CD14-positive monocyte (primary cell): ENCODE measurements at regions not wholly inside any gene's neighbourhood (a gene's known extent, or its start where the extent isn't known, plus 50 kb on each side); places are given as distances from the start of the nearest gene placed in this dataset.

ENCODE experiments used
- DNase-seq, 3 donors: peaks; one replicate each; pipeline ENCODE4 v3.0.0-alpha.2; 2011 to 2022
- H2AFZ ChIP-seq: 2 replicates; pipeline ENCODE4 v1.6.0; 2012; ENCODE audit warnings: mild to moderate bottlenecking, low read depth, low read length, inconsistent platforms; ENCODE audit not compliant: insufficient read depth, poor library complexity, severe bottlenecking
- H3K27ac ChIP-seq, 2 donors: 1 replicate in 1 of 2; 2 replicates in 1 of 2; pipeline ENCODE4 v1.5.1; 2012 to 2013; ENCODE audit warnings: low read length in 2 of 2, control low read depth in 1 of 2, inconsistent platforms in 1 of 2, low read depth in 1 of 2, mild to moderate bottlenecking in 1 of 2
- H3K27me3 ChIP-seq, 2 donors: one replicate each; pipeline versions ENCODE4 v1.6.0 to v1.6.1; 2011 to 2013; ENCODE audit warnings: low read length in 2 of 2; ENCODE audit not compliant: control insufficient read depth in 2 of 2, insufficient read depth in 2 of 2
- H3K36me3 ChIP-seq, 2 donors: replicated peaks in 1 of 2; 1 replicate in 1 of 2; 2 replicates in 1 of 2; pipeline versions ENCODE4 v1.5.1 to v1.6.1; 2012 to 2013; ENCODE audit warnings: low read length in 2 of 2, control low read depth in 1 of 2, inconsistent platforms in 1 of 2, mild to moderate bottlenecking in 1 of 2; ENCODE audit not compliant: insufficient read depth in 2 of 2, control insufficient read depth in 1 of 2
- H3K4me1 ChIP-seq, 2 donors: 1 replicate in 1 of 2; 2 replicates in 1 of 2; pipeline versions ENCODE4 v1.5.1 to v1.6.1; 2012 to 2013; ENCODE audit warnings: low read length in 2 of 2, control low read depth in 1 of 2, inconsistent platforms in 1 of 2, mild to moderate bottlenecking in 1 of 2, moderate library complexity in 1 of 2; ENCODE audit not compliant: insufficient read depth in 2 of 2, control insufficient read depth in 1 of 2
- H3K4me2 ChIP-seq: replicated peaks from 2 replicates; pipeline ENCODE3; 2012; ENCODE audit warnings: low read length, moderate library complexity, mild to moderate bottlenecking; ENCODE audit not compliant: poor library complexity, severe bottlenecking; ENCODE audit errors: extremely low read depth
- H3K4me3 ChIP-seq, 3 experiments: fragments of 200-600 bp in 1 of 3; sonication (generic) in 1 of 3; replicated peaks in 1 of 3; 1 replicate in 2 of 3; 2 replicates in 1 of 3; pipeline ENCODE4 v1.5.1; 2011 to 2013; ENCODE audit warnings: low read length in 3 of 3, mild to moderate bottlenecking in 3 of 3, control low read depth in 2 of 3, low read depth in 2 of 3, inconsistent platforms in 1 of 3, moderate library complexity in 1 of 3
- H3K79me2 ChIP-seq: 2 replicates; pipeline ENCODE4 v1.6.0; 2012; ENCODE audit warnings: mild to moderate bottlenecking, control low read depth, inconsistent platforms, low read length, moderate library complexity; ENCODE audit not compliant: insufficient read depth
- H3K9ac ChIP-seq: 2 replicates; pipeline ENCODE4 v1.6.0; 2017; ENCODE audit warnings: low read length, mild to moderate bottlenecking; ENCODE audit not compliant: insufficient read depth, poor library complexity, severe bottlenecking
- H3K9me3 ChIP-seq, 2 donors: replicated peaks in 1 of 2; 1 replicate in 1 of 2; 2 replicates in 1 of 2; pipeline versions ENCODE4 v1.5.1 to v1.6.1; 2012 to 2013; ENCODE audit warnings: low read length in 2 of 2, control low read depth in 1 of 2; ENCODE audit not compliant: control insufficient read depth in 1 of 2, insufficient read depth in 1 of 2
- H4K20me1 ChIP-seq: 2 replicates; pipeline ENCODE4 v1.6.0; 2012; ENCODE audit warnings: mild to moderate bottlenecking, low read length, control low read depth, moderate library complexity; ENCODE audit not compliant: insufficient read depth
- H3K27ac Mint-ChIP-seq, 7 donors: one replicate each; pipeline ENCODE4 v1.8.0; 2020; ENCODE audit warnings: mild to moderate bottlenecking in 7 of 7, mixed read lengths in 7 of 7, moderate library complexity in 6 of 7, inconsistent platforms in 2 of 7
- H3K27me3 Mint-ChIP-seq, 3 donors: one replicate each; pipeline ENCODE4 v1.8.0; 2021 to 2022; ENCODE audit warnings: low read depth in 3 of 3, mild to moderate bottlenecking in 3 of 3, mixed read lengths in 3 of 3, moderate library complexity in 3 of 3, inconsistent platforms in 1 of 3
- H3K36me3 Mint-ChIP-seq, 2 donors: one replicate each; pipeline ENCODE4 v1.8.0; 2020; ENCODE audit warnings: mixed read lengths in 2 of 2, inconsistent platforms in 1 of 2, mild to moderate bottlenecking in 1 of 2
- H3K4me1 Mint-ChIP-seq: one replicate; pipeline ENCODE4 v1.8.0; 2020; ENCODE audit warnings: mild to moderate bottlenecking, mixed read lengths
- H3K4me3 Mint-ChIP-seq, 2 donors: one replicate each; pipeline ENCODE4 v1.8.0; 2020; ENCODE audit warnings: mild to moderate bottlenecking in 2 of 2, mixed read lengths in 2 of 2, moderate library complexity in 1 of 2
- H3K9me3 Mint-ChIP-seq, 7 donors: one replicate each; pipeline ENCODE4 v1.8.0; 2020 to 2022; ENCODE audit warnings: mixed read lengths in 7 of 7, mild to moderate bottlenecking in 6 of 7, moderate library complexity in 6 of 7, inconsistent platforms in 2 of 7
- WGBS: methylation state at CpG from one replicate; pipeline ENCODE4 v1.1.5; 2013; ENCODE audit warnings: missing lambda C conversion rate; ENCODE audit not compliant: insufficient coverage; 5-methylcytosine and 5-hydroxymethylcytosine counted together
- intact Hi-C, 2 donors: fragments of 100-400 bp; cut with micrococcal nuclease; formaldehyde crosslinking; loops; one replicate each; pipeline versions ENCODE4 v1.15.0 to v1.15.1; 2023
- TF ChIP-seq, protein P1 (sequence below): fragments of 200-600 bp; IDR thresholded peaks from one replicate; pipeline ENCODE4 v1.8.0; 2022; ENCODE audit warnings: antibody characterized with exemption, mild to moderate bottlenecking

DNA sequence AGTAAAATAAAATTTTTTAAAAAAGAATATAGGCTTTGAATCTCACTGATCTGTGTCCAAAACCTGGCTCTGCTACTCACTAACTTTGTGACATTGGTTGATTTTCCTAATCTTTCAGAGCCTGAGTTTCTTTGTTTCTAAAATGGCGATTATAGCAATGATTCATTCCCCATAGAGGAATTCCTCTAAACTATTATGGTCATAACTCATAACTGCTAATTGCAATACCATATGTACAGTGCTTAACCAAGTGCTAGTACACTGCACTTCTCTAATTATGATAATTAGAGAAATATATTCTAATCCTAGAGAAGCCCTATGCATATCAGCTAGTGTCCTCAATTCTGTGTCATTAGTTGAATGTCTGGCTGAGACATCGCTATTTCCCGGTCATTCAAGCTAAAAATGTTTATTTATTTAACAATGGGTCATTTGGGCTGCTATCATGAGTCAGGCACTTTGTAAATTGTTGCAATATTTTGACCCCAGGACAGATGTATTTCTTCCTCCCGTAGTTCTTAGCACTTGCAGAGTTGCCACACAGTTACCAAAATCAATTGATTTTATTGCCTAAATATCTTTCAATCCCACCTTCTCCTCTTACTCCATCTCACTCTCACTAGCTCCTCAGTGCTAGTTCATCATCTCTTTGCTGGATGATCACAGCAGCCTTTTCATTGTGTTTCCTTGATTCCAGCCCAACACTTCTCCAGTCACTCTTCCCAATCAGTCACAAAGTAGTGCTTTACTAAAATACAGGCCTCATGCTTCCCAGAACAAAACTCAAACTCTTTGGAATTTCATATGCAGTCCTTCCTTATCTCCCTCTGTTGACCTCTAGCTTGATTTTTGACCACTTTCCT lies 200.9 kb upstream of the PAPPA start:
- H3K4me2 ChIP-seq: no peak overlapping the region
- intact Hi-C loops: no loop called here
- peaks cover 3 to 10% (median 7%) of the 10 kb centered on the region in 7 donors for H3K9me3 Mint-ChIP-seq

DNA sequence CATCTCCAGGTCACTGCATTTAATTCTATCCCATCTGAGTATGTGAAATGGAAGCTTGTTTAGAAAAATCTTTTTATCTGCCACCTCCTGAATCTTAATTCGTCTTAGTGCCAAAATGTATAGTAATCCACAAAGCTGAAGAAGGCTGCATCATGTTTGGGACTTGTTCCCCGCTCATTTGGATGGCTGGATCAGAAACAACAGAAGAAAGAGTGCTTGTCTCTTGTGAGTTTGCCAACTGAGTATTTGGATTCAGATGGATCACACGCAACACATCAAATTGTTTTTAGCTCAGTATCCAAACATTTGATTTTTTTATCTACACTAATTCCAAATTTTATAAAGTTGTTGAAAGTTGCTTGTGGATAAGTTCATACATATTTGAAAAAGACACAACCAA lies 197.2 kb upstream of the PAPPA start:
- Histone ChIP-seq H3K9ac (no peak overlapping the region), H3K9me3 (no peaks in the 10 kb centered on the region), H2AFZ (no peak overlapping the region), H3K4me1 (no peaks in the 10 kb centered on the region), H3K36me3 (no peaks in the 10 kb centered on the region), H4K20me1 (no peaks in the 10 kb centered on the region), H3K4me3 (no peak overlapping the region), H3K79me2 (no peaks in the 10 kb centered on the region), H3K27me3 (no peaks in the 10 kb centered on the region), H3K4me2 (no peak overlapping the region), H3K27ac (no peak overlapping the region)
- Mint-ChIP-seq H3K27ac (no peak overlapping the region), H3K9me3 (peaks cover under 1 to 10% (median 2%) of the 10 kb centered on the region in 7 donors), H3K4me3 (no peak overlapping the region), H3K4me1 (no peaks in the 10 kb centered on the region), H3K27me3 (peaks cover 0 to 2% (median under 1%) of the 10 kb centered on the region in 3 donors), H3K36me3 (no peaks in the 10 kb centered on the region)
- WGBS: 100% methylated on average over 1 of the region's 3 CpGs
- intact Hi-C loops: no loop called here
- TF ChIP-seq, protein P1, sequence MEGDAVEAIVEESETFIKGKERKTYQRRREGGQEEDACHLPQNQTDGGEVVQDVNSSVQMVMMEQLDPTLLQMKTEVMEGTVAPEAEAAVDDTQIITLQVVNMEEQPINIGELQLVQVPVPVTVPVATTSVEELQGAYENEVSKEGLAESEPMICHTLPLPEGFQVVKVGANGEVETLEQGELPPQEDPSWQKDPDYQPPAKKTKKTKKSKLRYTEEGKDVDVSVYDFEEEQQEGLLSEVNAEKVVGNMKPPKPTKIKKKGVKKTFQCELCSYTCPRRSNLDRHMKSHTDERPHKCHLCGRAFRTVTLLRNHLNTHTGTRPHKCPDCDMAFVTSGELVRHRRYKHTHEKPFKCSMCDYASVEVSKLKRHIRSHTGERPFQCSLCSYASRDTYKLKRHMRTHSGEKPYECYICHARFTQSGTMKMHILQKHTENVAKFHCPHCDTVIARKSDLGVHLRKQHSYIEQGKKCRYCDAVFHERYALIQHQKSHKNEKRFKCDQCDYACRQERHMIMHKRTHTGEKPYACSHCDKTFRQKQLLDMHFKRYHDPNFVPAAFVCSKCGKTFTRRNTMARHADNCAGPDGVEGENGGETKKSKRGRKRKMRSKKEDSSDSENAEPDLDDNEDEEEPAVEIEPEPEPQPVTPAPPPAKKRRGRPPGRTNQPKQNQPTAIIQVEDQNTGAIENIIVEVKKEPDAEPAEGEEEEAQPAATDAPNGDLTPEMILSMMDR: no peak
- no peak for DNase-seq

More for the DNA sequence above, 200.9 kb upstream of the PAPPA start:
- no peaks in the 10 kb centered on the region for H3K9me3 ChIP-seq
- no peaks in the 10 kb centered on the region for H3K79me2 ChIP-seq
- H3K4me3 ChIP-seq: no peak overlapping the region
- 100% methylated on average over 2 of the region's 4 CpGs for WGBS
- no peak overlapping the region for H3K4me3 Mint-ChIP-seq
- H3K4me1 ChIP-seq: no peaks in the 10 kb centered on the region
- H3K27ac Mint-ChIP-seq: no peak overlapping the region
- no peak overlapping the region for H3K27ac ChIP-seq
- H3K27me3 ChIP-seq: no peaks in the 10 kb centered on the region
- TF ChIP-seq, protein P1: no peak
- peaks cover 0 to 2% (median 0%) of the 10 kb centered on the region in 3 donors for H3K27me3 Mint-ChIP-seq
- H2AFZ ChIP-seq: no peak overlapping the region
- DNase-seq: no peak
- no peak overlapping the region for H3K9ac ChIP-seq
- H4K20me1 ChIP-seq: no peaks in the 10 kb centered on the region
- H3K36me3 Mint-ChIP-seq: no peaks in the 10 kb centered on the region
- H3K36me3 ChIP-seq: no peaks in the 10 kb centered on the region
- H3K4me1 Mint-ChIP-seq: no peaks in the 10 kb centered on the region
